Fibroblast of skin of back (primary cell): ENCODE measurements at regions not wholly inside any gene's neighbourhood (a gene's known extent, or its start where the extent isn't known, plus 50 kb on each side); places are given as distances from the start of the nearest gene placed in this dataset.
"Not testable (repeated sequence)": the region's sequence is repeated elsewhere in the genome, so short reads cannot be mapped to it uniquely, and the experiment has no call there.

Experiments
- DNase-seq: peaks from one replicate; pipeline ENCODE4 v3.0.0-alpha.2; 2013

DNA sequence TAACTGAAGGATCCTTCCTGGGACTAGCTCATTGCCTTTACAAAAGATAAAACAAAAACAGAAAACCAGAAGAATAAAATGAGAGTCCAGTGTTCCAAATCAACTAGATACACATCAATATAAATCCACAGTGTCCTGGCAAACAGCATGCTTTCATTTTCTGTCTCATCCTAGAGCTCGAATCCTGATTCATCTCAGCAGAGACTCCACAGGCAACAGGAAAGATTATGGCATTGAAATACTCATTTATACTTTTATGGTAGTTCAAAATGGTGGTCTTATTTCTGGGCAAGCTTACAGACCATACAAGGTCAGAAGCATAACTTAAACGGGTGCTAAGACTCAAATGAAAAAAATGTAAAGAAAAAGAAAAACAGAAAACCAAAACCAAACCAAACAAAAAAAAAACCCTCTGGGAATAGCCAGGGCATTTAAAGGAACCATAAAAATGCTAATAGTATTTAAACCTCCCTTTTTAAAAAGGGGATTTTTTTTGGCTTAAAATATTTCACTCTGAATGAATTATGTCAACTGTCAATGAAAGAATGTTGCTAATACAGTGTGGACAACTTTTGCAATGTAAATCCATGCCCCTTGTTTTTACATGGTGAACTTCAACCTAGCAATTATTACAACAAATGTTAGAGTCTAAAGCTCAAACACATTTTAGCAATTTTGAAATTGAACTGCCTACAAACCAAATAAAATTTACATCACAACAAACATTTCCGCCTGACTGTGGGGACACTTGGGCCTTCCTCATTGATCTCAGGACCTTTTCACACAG, 57.9 kb downstream of the GPR101 start:
- peak; percentile 75 for DNase-seq

DNA sequence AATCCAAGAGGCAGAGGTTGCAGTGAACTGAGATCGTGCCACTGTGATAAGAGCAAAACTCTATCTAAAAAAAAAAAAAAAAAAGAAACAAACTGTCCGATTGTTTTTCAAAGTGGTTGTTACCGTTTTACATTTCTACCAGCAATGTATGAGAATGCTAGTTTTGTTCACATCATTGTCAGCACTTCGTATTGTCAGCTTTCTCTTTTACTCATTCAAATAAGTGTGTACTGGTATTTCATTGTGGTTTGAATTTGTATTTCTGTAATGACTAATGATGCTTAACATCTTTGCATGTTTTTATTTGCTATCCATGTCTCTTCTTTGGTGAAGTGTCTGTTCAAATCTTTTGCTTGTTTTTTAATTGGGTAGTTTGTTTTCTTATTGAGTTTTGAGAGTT, 65.8 kb downstream of the GPR101 start:
- no peak for DNase-seq

DNA sequence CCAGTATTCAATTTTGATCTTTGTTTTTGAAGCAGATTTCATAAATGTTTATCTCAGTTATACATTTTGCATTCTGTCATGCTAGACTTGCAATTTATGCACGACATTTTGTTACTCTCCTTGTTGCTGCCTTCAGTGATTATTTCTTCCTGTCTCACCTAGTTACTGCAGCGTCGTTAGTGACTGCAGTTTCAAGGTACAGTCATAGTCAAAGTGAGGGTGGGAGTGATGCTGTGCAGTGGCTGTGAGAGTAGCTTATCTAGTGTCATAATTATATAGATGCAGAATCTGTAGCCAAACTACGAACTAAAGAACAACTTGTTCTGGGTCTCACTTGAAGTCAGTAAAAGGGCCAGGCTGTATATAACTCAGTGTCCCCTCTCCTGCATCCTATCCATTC, 69.8 kb downstream of the GPR101 start:
- DNase-seq, result no peak

- DNase-seq, result no peak
Measured at GRCh38 chrX:136961594-136962135, 72.1 kb downstream of the GPR101 start.

- peak; percentile 41 for DNase-seq
Measured at GRCh38 chrX:136954930-136955329, 74.4 kb upstream of the RBMX start.

- peak; percentile 68 for DNase-seq
Measured at GRCh38 chrX:136953867-136954787, 73.6 kb upstream of the RBMX start.

DNA sequence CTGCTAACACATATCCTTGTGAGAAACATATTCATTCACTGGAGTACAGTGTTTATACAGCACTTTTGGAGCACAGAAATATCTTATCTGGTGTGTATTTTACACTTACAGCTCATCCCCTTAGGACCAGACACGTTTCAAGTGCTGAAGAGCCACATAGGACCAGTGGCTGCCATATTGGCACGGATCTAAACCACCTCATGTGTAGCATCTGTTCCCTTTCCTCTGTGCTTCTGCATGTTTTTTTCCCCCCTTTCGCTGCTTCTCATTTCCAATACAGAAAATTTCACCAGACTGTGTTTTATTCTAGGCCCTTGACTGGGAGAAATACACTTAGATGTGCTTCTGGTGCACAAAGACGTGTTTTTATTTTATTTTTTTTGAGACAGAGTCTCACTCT, 69.7 kb upstream of the RBMX start:
- DNase-seq, result no peak

GRCh38 chrX:136941396-136942337, 61.1 kb upstream of the RBMX start:
- DNase-seq, result no peak

GRCh38 chrX:136936183-136936549, 55.6 kb upstream of the RBMX start:
- DNase-seq, result no peak

GRCh38 chrX:136935533-136936182, 55.1 kb upstream of the RBMX start:
- not testable (repeated sequence) for DNase-seq

DNA sequence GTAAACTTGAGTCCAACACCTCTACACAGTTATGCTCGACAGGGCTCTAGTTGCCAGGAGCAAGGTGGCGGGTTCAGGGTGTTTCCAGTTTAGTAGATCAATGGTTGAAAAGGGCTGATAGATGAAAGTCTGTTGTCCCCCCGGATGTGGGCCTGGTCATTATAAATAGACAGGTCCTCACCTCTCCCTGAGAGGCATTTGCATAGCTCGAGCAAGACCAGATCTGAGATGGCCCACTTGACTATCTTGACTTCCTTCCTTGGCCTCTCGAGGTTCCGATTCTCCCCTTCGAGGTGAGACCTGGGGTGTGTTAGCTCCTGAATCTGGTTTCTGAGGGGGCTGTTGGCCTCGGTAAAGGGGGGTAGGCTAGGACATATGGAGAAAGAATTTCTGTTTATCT, 54.1 kb upstream of the RBMX start:
- DNase-seq, result not testable (repeated sequence)

- no peak for DNase-seq
Measured at GRCh38 chrX:136933611-136934145, 53.2 kb upstream of the RBMX start.

GRCh38 chrX:136931661-136932060, 51.1 kb upstream of the RBMX start:
- DNase-seq, result no peak
